ENCODE measurements at regions not wholly inside any gene's neighbourhood (a gene's known extent, or its start where the extent isn't known, plus 50 kb on each side); places are given as distances from the start of the nearest gene placed in this dataset.

- no peak for ATAC-seq
- peaks cover 19% of the 10 kb centered on the region for H3K27me3 Mint-ChIP-seq (ENCODE audit: low read depth)
- no peaks in the 10 kb centered on the region for H3K9me3 Mint-ChIP-seq
These were observed 275.3 kb downstream of the MTX2 start for GRCh38 chr2:176544557-176544956.

GRCh38 chr2:176544991-176545956, 276.0 kb downstream of the MTX2 start:
- Mint-ChIP-seq H3K4me1 (ENCODE audit: low read depth) (no peaks in the 10 kb centered on the region), H3K27me3 (ENCODE audit: low read depth) (peaks cover 19% of the 10 kb centered on the region), H3K9me3 (no peaks in the 10 kb centered on the region), H3K4me3 (no peak overlapping the region), H3K36me3 (ENCODE audit: insufficient read depth) (no peaks in the 10 kb centered on the region)
- DNase-seq (no peak), ATAC-seq (no peak)

More at GRCh38 chr2:176544557-176544956, 275.3 kb downstream of the MTX2 start:
- H3K4me1 Mint-ChIP-seq (ENCODE audit: low read depth), result no peaks in the 10 kb centered on the region
- no peaks in the 10 kb centered on the region for H3K36me3 Mint-ChIP-seq (ENCODE audit: insufficient read depth)
- H3K4me3 Mint-ChIP-seq, result no peak overlapping the region
- no peak for DNase-seq

- no peak for DNase-seq
- no peak overlapping the region for H3K4me3 Mint-ChIP-seq
- no peaks in the 10 kb centered on the region for H3K4me1 Mint-ChIP-seq (ENCODE audit: low read depth)
- no peak for ATAC-seq
- H3K27me3 Mint-ChIP-seq (ENCODE audit: low read depth), result peaks cover 23% of the 10 kb centered on the region
- H3K36me3 Mint-ChIP-seq (ENCODE audit: insufficient read depth), result no peaks in the 10 kb centered on the region
- no peaks in the 10 kb centered on the region for H3K9me3 Mint-ChIP-seq
These were observed 277.3 kb downstream of the MTX2 start for GRCh38 chr2:176546550-176546949.

GRCh38 chr2:176552501-176553135, 283.4 kb downstream of the MTX2 start:
- H3K27me3 Mint-ChIP-seq (ENCODE audit: low read depth), result peaks cover 55% of the 10 kb centered on the region
- H3K36me3 Mint-ChIP-seq (ENCODE audit: insufficient read depth), result no peaks in the 10 kb centered on the region
- ATAC-seq (no peak), DNase-seq (no peak)
- H3K4me1 Mint-ChIP-seq (ENCODE audit: low read depth), result peaks cover 11% of the 10 kb centered on the region
- H3K9me3 Mint-ChIP-seq, result no peaks in the 10 kb centered on the region
- no peak overlapping the region for H3K4me3 Mint-ChIP-seq

GRCh38 chr2:176553685-176554100, 284.5 kb downstream of the MTX2 start:
- H3K4me1 Mint-ChIP-seq (ENCODE audit: low read depth), result peaks cover 11% of the 10 kb centered on the region
- DNase-seq (peak; percentile 25), ATAC-seq (peak; percentile 84 to 90)
- H3K36me3 Mint-ChIP-seq (ENCODE audit: insufficient read depth), result no peaks in the 10 kb centered on the region
- H3K27me3 Mint-ChIP-seq (ENCODE audit: low read depth), result peaks cover 54% of the 10 kb centered on the region
- H3K9me3 Mint-ChIP-seq, result no peaks in the 10 kb centered on the region
- H3K4me3 Mint-ChIP-seq, result peak overlapping the region; percentile 70

GRCh38 chr2:176554101-176555048, 285.1 kb downstream of the MTX2 start:
- H3K27me3 Mint-ChIP-seq (ENCODE audit: low read depth), result peaks cover 56% of the 10 kb centered on the region
- no peaks in the 10 kb centered on the region for H3K9me3 Mint-ChIP-seq
- DNase-seq (peak; percentile 17), ATAC-seq (peak; percentile 29 to 51)
- no peaks in the 10 kb centered on the region for H3K36me3 Mint-ChIP-seq (ENCODE audit: insufficient read depth)
- H3K4me1 Mint-ChIP-seq (ENCODE audit: low read depth), result peaks cover 11% of the 10 kb centered on the region
- H3K4me3 Mint-ChIP-seq, result peak overlapping the region; percentile 70

- peaks cover 62% of the 10 kb centered on the region for H3K27me3 Mint-ChIP-seq (ENCODE audit: low read depth)
- H3K4me3 Mint-ChIP-seq, result no peak overlapping the region
- no peak for DNase-seq
- H3K36me3 Mint-ChIP-seq (ENCODE audit: insufficient read depth), result no peaks in the 10 kb centered on the region
- no peak for ATAC-seq
- H3K4me1 Mint-ChIP-seq (ENCODE audit: low read depth), result peaks cover 11% of the 10 kb centered on the region
- H3K9me3 Mint-ChIP-seq, result no peaks in the 10 kb centered on the region
These were observed 285.9 kb downstream of the MTX2 start for GRCh38 chr2:176555112-176555511.

- Mint-ChIP-seq H3K9me3 (no peaks in the 10 kb centered on the region), H3K36me3 (ENCODE audit: insufficient read depth) (no peaks in the 10 kb centered on the region), H3K27me3 (ENCODE audit: low read depth) (peaks cover 67% of the 10 kb centered on the region), H3K4me1 (ENCODE audit: low read depth) (peaks cover 11% of the 10 kb centered on the region), H3K4me3 (no peak overlapping the region)
- DNase-seq, result no peak
- ATAC-seq, result no peak
These were observed 286.5 kb downstream of the MTX2 start for GRCh38 chr2:176555781-176556180.

GRCh38 chr2:176556373-176556772, 287.1 kb downstream of the MTX2 start:
- Mint-ChIP-seq H3K36me3 (ENCODE audit: insufficient read depth) (no peaks in the 10 kb centered on the region), H3K27me3 (ENCODE audit: low read depth) (peaks cover 69% of the 10 kb centered on the region), H3K4me3 (no peak overlapping the region), H3K9me3 (no peaks in the 10 kb centered on the region), H3K4me1 (ENCODE audit: low read depth) (peaks cover 11% of the 10 kb centered on the region)
- ATAC-seq, result no peak
- no peak for DNase-seq

GRCh38 chr2:176557821-176558220, 288.6 kb downstream of the MTX2 start:
- DNase-seq, result no peak
- no peak for ATAC-seq
- Mint-ChIP-seq H3K9me3 (no peaks in the 10 kb centered on the region), H3K4me3 (no peak overlapping the region), H3K36me3 (ENCODE audit: insufficient read depth) (no peaks in the 10 kb centered on the region), H3K4me1 (ENCODE audit: low read depth) (peaks cover 11% of the 10 kb centered on the region), H3K27me3 (ENCODE audit: low read depth) (peaks cover 63% of the 10 kb centered on the region)

GRCh38 chr2:176558574-176559140, 289.4 kb downstream of the MTX2 start:
- H3K36me3 Mint-ChIP-seq (ENCODE audit: insufficient read depth), result no peaks in the 10 kb centered on the region
- no peaks in the 10 kb centered on the region for H3K9me3 Mint-ChIP-seq
- peaks cover 63% of the 10 kb centered on the region for H3K27me3 Mint-ChIP-seq (ENCODE audit: low read depth)
- H3K4me3 Mint-ChIP-seq, result no peak overlapping the region
- no peak for ATAC-seq
- peaks cover 8% of the 10 kb centered on the region for H3K4me1 Mint-ChIP-seq (ENCODE audit: low read depth)
- DNase-seq, result no peak

- Mint-ChIP-seq H3K27me3 (ENCODE audit: low read depth) (peaks cover 57% of the 10 kb centered on the region), H3K9me3 (no peaks in the 10 kb centered on the region), H3K36me3 (ENCODE audit: insufficient read depth) (no peaks in the 10 kb centered on the region), H3K4me1 (ENCODE audit: low read depth) (no peaks in the 10 kb centered on the region), H3K4me3 (no peak overlapping the region)
- DNase-seq, result no peak
- ATAC-seq, result no peak
These were observed 291.1 kb downstream of the MTX2 start for GRCh38 chr2:176560296-176560695.

- Mint-ChIP-seq H3K9me3 (no peaks in the 10 kb centered on the region), H3K36me3 (ENCODE audit: insufficient read depth) (no peaks in the 10 kb centered on the region), H3K4me3 (no peak overlapping the region), H3K4me1 (ENCODE audit: low read depth) (no peaks in the 10 kb centered on the region), H3K27me3 (ENCODE audit: low read depth) (peaks cover 45% of the 10 kb centered on the region)
- no peak for ATAC-seq
- no peak for DNase-seq
These were observed 292.5 kb downstream of the MTX2 start for GRCh38 chr2:176561706-176562105.
